ENCODE measurements at regions not wholly inside any gene's neighbourhood (a gene's known extent, or its start where the extent isn't known, plus 50 kb on each side); places are given as distances from the start of the nearest gene placed in this dataset.

DNA sequence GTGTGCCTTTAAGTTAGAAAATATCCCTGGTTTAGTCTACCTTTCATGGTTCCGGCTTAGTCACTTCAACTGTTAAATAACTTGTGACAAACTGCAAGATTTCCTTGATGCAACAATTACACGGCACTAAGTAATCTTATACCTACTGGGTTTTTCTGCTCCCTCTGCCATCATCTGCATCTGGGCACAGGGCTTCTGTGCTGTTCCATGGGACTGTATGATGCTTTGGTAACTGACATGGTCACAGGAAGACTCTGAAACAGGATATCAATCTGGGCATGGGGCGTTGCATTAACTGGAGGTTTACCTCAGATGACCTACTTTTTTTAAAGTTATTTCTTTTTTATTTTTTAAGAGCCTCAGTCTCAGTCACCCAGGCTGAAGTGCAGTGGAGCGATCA lies 365.4 kb downstream of the SS18 start:
- DNase-seq (no peak), ATAC-seq (no peak)
- Histone ChIP-seq H3K36me3 (no peaks in the 10 kb centered on the region), H3K9me3 (no peaks in the 10 kb centered on the region), H3K27me3 (no peaks in the 10 kb centered on the region), H3K4me3 (no peak overlapping the region), H3K4me1 (no peaks in the 10 kb centered on the region), H3K27ac (no peak overlapping the region)
- TF ChIP-seq, protein P1, sequence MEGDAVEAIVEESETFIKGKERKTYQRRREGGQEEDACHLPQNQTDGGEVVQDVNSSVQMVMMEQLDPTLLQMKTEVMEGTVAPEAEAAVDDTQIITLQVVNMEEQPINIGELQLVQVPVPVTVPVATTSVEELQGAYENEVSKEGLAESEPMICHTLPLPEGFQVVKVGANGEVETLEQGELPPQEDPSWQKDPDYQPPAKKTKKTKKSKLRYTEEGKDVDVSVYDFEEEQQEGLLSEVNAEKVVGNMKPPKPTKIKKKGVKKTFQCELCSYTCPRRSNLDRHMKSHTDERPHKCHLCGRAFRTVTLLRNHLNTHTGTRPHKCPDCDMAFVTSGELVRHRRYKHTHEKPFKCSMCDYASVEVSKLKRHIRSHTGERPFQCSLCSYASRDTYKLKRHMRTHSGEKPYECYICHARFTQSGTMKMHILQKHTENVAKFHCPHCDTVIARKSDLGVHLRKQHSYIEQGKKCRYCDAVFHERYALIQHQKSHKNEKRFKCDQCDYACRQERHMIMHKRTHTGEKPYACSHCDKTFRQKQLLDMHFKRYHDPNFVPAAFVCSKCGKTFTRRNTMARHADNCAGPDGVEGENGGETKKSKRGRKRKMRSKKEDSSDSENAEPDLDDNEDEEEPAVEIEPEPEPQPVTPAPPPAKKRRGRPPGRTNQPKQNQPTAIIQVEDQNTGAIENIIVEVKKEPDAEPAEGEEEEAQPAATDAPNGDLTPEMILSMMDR (IDR thresholded peaks at IDR 0.05), result no peak
- intact Hi-C loops (cut with DNase I), result no loop called here

- ATAC-seq (no peak), DNase-seq (no peak)
- intact Hi-C loops (cut with DNase I), result no loop called here
- Histone ChIP-seq H3K9me3 (no peaks in the 10 kb centered on the region), H3K27ac (no peak overlapping the region), H3K4me3 (no peak overlapping the region), H3K36me3 (no peaks in the 10 kb centered on the region), H3K27me3 (no peaks in the 10 kb centered on the region), H3K4me1 (no peaks in the 10 kb centered on the region)
- TF ChIP-seq, protein P1 (IDR thresholded peaks at IDR 0.05), result no peak
Observed at GRCh38 chr18:25724121-25724520, 366.3 kb downstream of the SS18 start.

DNA sequence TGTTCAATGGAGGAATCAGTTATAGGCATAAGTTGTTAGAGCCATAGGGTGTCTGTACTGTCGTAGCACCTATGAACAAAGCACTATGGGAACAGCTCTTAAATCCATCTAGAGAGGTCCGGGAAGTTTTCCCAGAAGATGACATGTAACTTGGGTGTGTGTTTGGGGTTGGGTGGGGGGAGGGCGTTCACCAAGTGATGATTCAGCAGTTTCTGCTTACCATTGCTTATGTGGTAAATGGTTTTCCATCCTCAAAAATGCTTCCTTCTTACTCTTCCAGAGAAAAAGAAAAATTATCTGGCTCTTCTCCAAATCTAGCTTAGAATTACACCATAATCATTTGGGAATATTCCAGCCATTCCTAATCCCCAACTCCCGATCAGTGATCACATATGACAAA lies 361.1 kb upstream of the ZNF521 start:
- Histone ChIP-seq H3K27me3 (no peaks in the 10 kb centered on the region), H3K4me1 (no peaks in the 10 kb centered on the region), H3K36me3 (no peaks in the 10 kb centered on the region), H3K4me3 (no peak overlapping the region), H3K27ac (no peak overlapping the region), H3K9me3 (no peaks in the 10 kb centered on the region)
- ATAC-seq (no peak), DNase-seq (no peak)
- TF ChIP-seq, protein P1 (IDR thresholded peaks at IDR 0.05), result no peak
- intact Hi-C loops (cut with DNase I), result no loop called here

DNA sequence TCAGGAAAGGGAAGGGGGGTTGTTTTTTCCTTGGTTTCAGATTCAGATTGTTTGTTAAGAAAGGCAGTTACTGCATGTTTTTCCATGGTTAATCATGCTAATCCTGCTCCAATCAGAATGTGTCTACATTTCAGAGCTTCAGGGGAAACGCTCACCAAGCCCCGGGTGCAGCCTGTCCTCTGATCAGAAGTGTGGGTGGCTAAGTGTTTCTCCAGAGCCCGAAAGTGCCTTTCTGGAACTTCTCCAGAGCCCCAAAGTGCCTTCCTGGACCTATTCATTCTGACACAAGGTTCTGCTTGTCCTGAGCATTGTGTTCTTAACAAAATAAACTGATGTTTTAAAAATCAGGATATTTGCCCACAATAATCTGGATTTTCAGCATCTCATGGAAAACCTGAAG lies 359.0 kb upstream of the ZNF521 start:
- intact Hi-C loops (cut with DNase I), result no loop called here
- TF ChIP-seq, protein P1 (IDR thresholded peaks at IDR 0.05), result no peak
- H3K36me3 ChIP-seq, result no peaks in the 10 kb centered on the region
- no peaks in the 10 kb centered on the region for H3K27me3 ChIP-seq
- no peaks in the 10 kb centered on the region for H3K9me3 ChIP-seq
- ATAC-seq, result no peak
- no peak overlapping the region for H3K27ac ChIP-seq
- H3K4me1 ChIP-seq, result no peaks in the 10 kb centered on the region
- H3K4me3 ChIP-seq, result no peak overlapping the region
- no peak for DNase-seq

- DNase-seq, result no peak
- Histone ChIP-seq H3K27ac (no peak overlapping the region), H3K27me3 (no peaks in the 10 kb centered on the region), H3K4me1 (no peaks in the 10 kb centered on the region), H3K36me3 (no peaks in the 10 kb centered on the region), H3K9me3 (no peaks in the 10 kb centered on the region), H3K4me3 (no peak overlapping the region)
- intact Hi-C loops (cut with DNase I), result no loop called here
- ATAC-seq, result no peak
- TF ChIP-seq, protein P1 (IDR thresholded peaks at IDR 0.05), result no peak
Observed at GRCh38 chr18:25705650-25706049, 353.7 kb upstream of the ZNF521 start.

DNA sequence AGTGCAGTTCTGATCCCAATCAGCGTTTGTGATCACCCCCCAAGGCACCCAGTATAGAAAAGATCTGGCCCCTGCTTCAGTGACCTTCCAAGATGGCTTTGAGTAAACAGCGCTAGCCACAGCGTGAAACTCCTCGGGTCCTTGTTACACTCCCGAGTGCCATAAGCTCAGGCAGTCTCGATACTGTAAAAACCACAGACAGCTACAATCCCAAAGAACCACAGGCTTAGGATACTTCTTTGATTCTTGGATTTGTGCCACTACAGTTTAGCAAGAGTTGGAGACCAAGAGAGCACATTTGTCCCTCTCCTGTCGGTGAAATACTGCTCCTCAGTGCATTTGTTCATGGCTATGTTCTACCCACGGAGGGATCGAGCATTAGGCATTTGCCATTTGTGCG lies 352.5 kb upstream of the ZNF521 start:
- no peaks in the 10 kb centered on the region for H3K27me3 ChIP-seq
- ATAC-seq, result no peak
- DNase-seq, result no peak

More for the DNA sequence above, 352.5 kb upstream of the ZNF521 start:
- Histone ChIP-seq H3K4me1 (no peaks in the 10 kb centered on the region), H3K36me3 (no peaks in the 10 kb centered on the region), H3K27ac (no peak overlapping the region), H3K9me3 (no peaks in the 10 kb centered on the region), H3K4me3 (no peak overlapping the region)
- TF ChIP-seq, protein P1 (IDR thresholded peaks at IDR 0.05), result no peak
- intact Hi-C loops (cut with DNase I), result no loop called here

Measured in upper lobe of right lung (tissue), 1 donor.